ENCODE measurements at regions not wholly inside any gene's neighbourhood (a gene's known extent, or its start where the extent isn't known, plus 50 kb on each side); places are given as distances from the start of the nearest gene placed in this dataset.

GRCh38 chr1:234914606-234915290 lies 213.9 kb downstream of the TOMM20 start:
- Histone ChIP-seq H3K4me3 (replicated peaks; ENCODE audit: insufficient read depth, low read length) (no peak overlapping the region), H3K27ac (replicated peaks) (no peak overlapping the region), H3K27me3 (ENCODE audit: insufficient read depth, poor library complexity, severe bottlenecking) (no peaks in the 10 kb centered on the region)
- DNase-seq (ENCODE audit: low read depth in 1 of 2, low spot score in 1 of 2), result no peak
- no peak for TF ChIP-seq GABPA (IDR thresholded peaks at IDR 0.05; ENCODE audit: low read depth)
- no peak for TF ChIP-seq CTCF (IDR thresholded peaks at IDR 0.05; ENCODE audit: insufficient read depth, low read length)
- no peak for TF ChIP-seq SPI1 (IDR thresholded peaks at IDR 0.05; ENCODE audit: borderline replicate concordance, low read depth)
- no peak for TF ChIP-seq POLR2AphosphoS5 (IDR thresholded peaks at IDR 0.05; ENCODE audit: low read depth)
- no peak for TF ChIP-seq REST (IDR thresholded peaks at IDR 0.05; ENCODE audit: insufficient replicate concordance, low read depth)

- H3K4me3 ChIP-seq (replicated peaks; ENCODE audit: insufficient read depth, low read length), result no peak overlapping the region
- TF ChIP-seq REST (IDR thresholded peaks at IDR 0.05; ENCODE audit: insufficient replicate concordance, low read depth) (no peak), POLR2AphosphoS5 (IDR thresholded peaks at IDR 0.05; ENCODE audit: low read depth) (no peak), GABPA (IDR thresholded peaks at IDR 0.05; ENCODE audit: low read depth) (no peak), SPI1 (IDR thresholded peaks at IDR 0.05; ENCODE audit: borderline replicate concordance, low read depth) (no peak), CTCF (IDR thresholded peaks at IDR 0.05; ENCODE audit: insufficient read depth, low read length) (no peak)
- no peaks in the 10 kb centered on the region for H3K27me3 ChIP-seq (ENCODE audit: insufficient read depth, poor library complexity, severe bottlenecking)
- no peak overlapping the region for H3K27ac ChIP-seq (replicated peaks)
- no peak for DNase-seq (ENCODE audit: low read depth in 1 of 2, low spot score in 1 of 2)
Measured at GRCh38 chr1:234913771-234914170, 214.9 kb downstream of the TOMM20 start.

- no peak for TF ChIP-seq REST (IDR thresholded peaks at IDR 0.05; ENCODE audit: insufficient replicate concordance, low read depth)
- DNase-seq (ENCODE audit: low read depth in 1 of 2, low spot score in 1 of 2), result no peak
- no peak overlapping the region for H3K27ac ChIP-seq (replicated peaks)
- no peaks in the 10 kb centered on the region for H3K27me3 ChIP-seq (ENCODE audit: insufficient read depth, poor library complexity, severe bottlenecking)
- no peak overlapping the region for H3K4me3 ChIP-seq (replicated peaks; ENCODE audit: insufficient read depth, low read length)
Measured at GRCh38 chr1:234913278-234913649, 215.4 kb downstream of the TOMM20 start.

Measured in HL-60 (cell line).